OCI-LY7 (cell line): ENCODE measurements at regions not wholly inside any gene's neighbourhood (a gene's known extent, or its start where the extent isn't known, plus 50 kb on each side); places are given as distances from the start of the nearest gene placed in this dataset.

ENCODE experiments used
- BruUV-seq: library from RNA; stranded (reverse); fragments of 400-500 nt; replicated peaks from 2 replicates; lab custom pipeline; 2021; lab: Mats Ljungman, UMichigan
- CTCF ChIA-PET: fragments of 300-600 bp; sonication (Branson Sonifier 250); formaldehyde crosslinking; loops from one replicate; lab custom pipeline; 2022; ENCODE audit warnings: antibody characterized with exemption; ENCODE audit not compliant: unreplicated experiment; lab: Charles Lee
- POLR2A ChIA-PET: fragments of 300-600 bp; sonication (Branson Sonifier 250); formaldehyde crosslinking; loops from one replicate; lab custom pipeline; 2022; ENCODE audit warnings: antibody characterized with exemption; lab: Charles Lee
- DNase-seq: peaks from one replicate; pipeline ENCODE4 v3.0.0-alpha.2; 2015; ENCODE audit warnings: low spot score
- H2AFZ ChIP-seq: fragments of 200-600 bp; sonication (generic), shearing (Covaris generic); 2 replicates; pipeline ENCODE4 v1.6.1; 2014; ENCODE audit warnings: mild to moderate bottlenecking, antibody characterized with exemption, low read length, moderate library complexity
- H3K27ac ChIP-seq: fragments of 200-600 bp; sonication (generic); 2 replicates; pipeline ENCODE4 v1.5.1; 2014; ENCODE audit warnings: mixed run types, low read depth, mild to moderate bottlenecking, moderate library complexity, low read length, inconsistent platforms; ENCODE audit not compliant: poor library complexity, severe bottlenecking
- H3K36me3 ChIP-seq: fragments of 200-600 bp; sonication (generic); 2 replicates; pipeline ENCODE4 v1.6.1; 2014; ENCODE audit warnings: mild to moderate bottlenecking, antibody characterized with exemption, low read length, moderate library complexity, mixed read lengths; ENCODE audit not compliant: insufficient read depth
- H3K4me1 ChIP-seq: fragments of 200-600 bp; sonication (generic); 2 replicates; pipeline ENCODE4 v1.5.1; 2014; ENCODE audit warnings: mild to moderate bottlenecking, low read length; ENCODE audit not compliant: insufficient read depth, poor library complexity, severe bottlenecking
- H3K4me2 ChIP-seq: fragments of 200-600 bp; sonication (generic); 2 replicates; pipeline ENCODE4 v1.6.1; 2014; ENCODE audit warnings: mild to moderate bottlenecking, low read length
- H3K4me3 ChIP-seq: fragments of 200-600 bp; sonication (generic); 2 replicates; pipeline ENCODE4 v1.5.1; 2014; ENCODE audit warnings: mild to moderate bottlenecking, low read depth, low read length; ENCODE audit not compliant: poor library complexity, severe bottlenecking
- H3K79me2 ChIP-seq: fragments of 200-600 bp; sonication (generic); 2 replicates; pipeline ENCODE4 v1.6.1; 2016; ENCODE audit warnings: low read depth, mild to moderate bottlenecking, low read length, moderate library complexity, mixed read lengths; ENCODE audit not compliant: insufficient read depth
- H3K9me2 ChIP-seq: fragments of 200-600 bp; sonication (generic); 2 replicates; pipeline ENCODE4 v1.6.1; 2016; ENCODE audit warnings: mild to moderate bottlenecking, low read length, mixed read lengths; ENCODE audit not compliant: insufficient read depth
- H3K9me3 ChIP-seq: fragments of 200-600 bp; sonication (generic); 2 replicates; pipeline ENCODE4 v1.6.1; 2014; ENCODE audit warnings: mild to moderate bottlenecking, mixed run types, low read length, mixed read lengths
- H4K20me1 ChIP-seq: fragments of 200-600 bp; sonication (generic); 2 replicates; pipeline ENCODE4 v1.6.1; 2014; ENCODE audit warnings: mild to moderate bottlenecking, antibody characterized with exemption, low read length, moderate library complexity, mixed read lengths; ENCODE audit not compliant: insufficient read depth
- EZH2phosphoT487 ChIP-seq: fragments of 200-600 bp; sonication (generic); IDR thresholded peaks from 2 replicates; pipeline ENCODE4 v1.6.1; 2018; ENCODE audit warnings: low read depth, borderline replicate concordance, mild to moderate bottlenecking, mixed run types, antibody characterized with exemption, low read length, moderate library complexity, mixed read lengths
- intact Hi-C: fragments of 100-400 bp; cut with micrococcal nuclease; formaldehyde crosslinking; loops from one replicate; pipeline ENCODE4 v1.10.0; 2022; ENCODE audit not compliant: unreplicated experiment
- TF ChIP-seq, protein P1 (sequence below): fragments of 200-600 bp; sonication (generic); conservative IDR thresholded peaks from 2 replicates; pipeline ENCODE4 v1.5.1; 2014; ENCODE audit warnings: mild to moderate bottlenecking, antibody characterized with exemption, low read length, moderate library complexity, mixed read lengths

- H3K9me2 ChIP-seq: no peaks in the 10 kb centered on the region
- BruUV-seq: no TSS peak
- H3K79me2 ChIP-seq: no peaks in the 10 kb centered on the region
- H3K4me2 ChIP-seq: no peak overlapping the region
- H3K27ac ChIP-seq: no peak overlapping the region
- H3K4me3 ChIP-seq: no peak overlapping the region
- H4K20me1 ChIP-seq: no peaks in the 10 kb centered on the region
- intact Hi-C loops: no loop called here
- no peak overlapping the region for H2AFZ ChIP-seq
- POLR2A ChIA-PET: no interaction called here
- TF ChIP-seq, protein P1, sequence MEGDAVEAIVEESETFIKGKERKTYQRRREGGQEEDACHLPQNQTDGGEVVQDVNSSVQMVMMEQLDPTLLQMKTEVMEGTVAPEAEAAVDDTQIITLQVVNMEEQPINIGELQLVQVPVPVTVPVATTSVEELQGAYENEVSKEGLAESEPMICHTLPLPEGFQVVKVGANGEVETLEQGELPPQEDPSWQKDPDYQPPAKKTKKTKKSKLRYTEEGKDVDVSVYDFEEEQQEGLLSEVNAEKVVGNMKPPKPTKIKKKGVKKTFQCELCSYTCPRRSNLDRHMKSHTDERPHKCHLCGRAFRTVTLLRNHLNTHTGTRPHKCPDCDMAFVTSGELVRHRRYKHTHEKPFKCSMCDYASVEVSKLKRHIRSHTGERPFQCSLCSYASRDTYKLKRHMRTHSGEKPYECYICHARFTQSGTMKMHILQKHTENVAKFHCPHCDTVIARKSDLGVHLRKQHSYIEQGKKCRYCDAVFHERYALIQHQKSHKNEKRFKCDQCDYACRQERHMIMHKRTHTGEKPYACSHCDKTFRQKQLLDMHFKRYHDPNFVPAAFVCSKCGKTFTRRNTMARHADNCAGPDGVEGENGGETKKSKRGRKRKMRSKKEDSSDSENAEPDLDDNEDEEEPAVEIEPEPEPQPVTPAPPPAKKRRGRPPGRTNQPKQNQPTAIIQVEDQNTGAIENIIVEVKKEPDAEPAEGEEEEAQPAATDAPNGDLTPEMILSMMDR: no peak
- TF ChIP-seq EZH2phosphoT487: no peak
- CTCF ChIA-PET: no interaction called here
- no peak for DNase-seq
- H3K9me3 ChIP-seq: no peaks in the 10 kb centered on the region
- H3K4me1 ChIP-seq: no peaks in the 10 kb centered on the region
- no peaks in the 10 kb centered on the region for H3K36me3 ChIP-seq
These were observed 266.3 kb upstream of the NSMCE3 start for GRCh38 chr15:29535952-29536351.

- TF ChIP-seq EZH2phosphoT487: no peak
- TF ChIP-seq, protein P1: no peak
- POLR2A ChIA-PET: interaction anchor here (0.6 to 1.0 kb wide), 3 partner anchors 18 to 226 kb away, joined by 3 read pairs; no protein-coding TSS in a partner anchor
- CTCF ChIA-PET: no interaction called here
- H3K4me2 ChIP-seq: no peak overlapping the region
- no peak for DNase-seq
- H3K9me2 ChIP-seq: no peaks in the 10 kb centered on the region
- H4K20me1 ChIP-seq: no peaks in the 10 kb centered on the region
- H3K27ac ChIP-seq: no peak overlapping the region
- BruUV-seq: no TSS peak
- intact Hi-C loops: no loop called here
- no peaks in the 10 kb centered on the region for H3K79me2 ChIP-seq
- H2AFZ ChIP-seq: no peak overlapping the region
- no peaks in the 10 kb centered on the region for H3K4me1 ChIP-seq
- H3K4me3 ChIP-seq: no peak overlapping the region
- H3K36me3 ChIP-seq: no peaks in the 10 kb centered on the region
- no peaks in the 10 kb centered on the region for H3K9me3 ChIP-seq
These were observed 264.8 kb upstream of the NSMCE3 start for GRCh38 chr15:29534378-29534777.

DNA sequence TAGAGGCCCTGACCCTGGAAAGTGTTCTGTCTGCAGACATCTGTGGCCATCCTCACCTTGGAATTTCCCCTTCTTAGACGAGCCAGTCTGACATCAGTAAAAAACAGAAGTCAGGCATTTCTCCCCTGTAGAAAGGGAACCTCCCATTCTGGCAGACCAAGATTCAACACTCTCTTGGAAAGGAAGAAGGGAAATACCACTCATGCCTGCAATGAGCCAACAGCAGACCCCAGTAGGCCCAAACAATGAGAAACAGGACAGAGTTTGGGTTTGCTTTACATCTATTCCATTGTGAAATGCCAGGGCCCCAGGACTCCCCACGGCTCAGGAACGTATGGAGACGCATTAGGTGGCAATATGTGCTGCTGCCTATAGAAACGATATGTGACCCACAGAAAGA lies 264.0 kb upstream of the NSMCE3 start:
- no peaks in the 10 kb centered on the region for H3K4me1 ChIP-seq
- no peaks in the 10 kb centered on the region for H3K79me2 ChIP-seq
- H3K9me3 ChIP-seq: no peaks in the 10 kb centered on the region
- no peak for TF ChIP-seq EZH2phosphoT487
- TF ChIP-seq, protein P1: no peak
- DNase-seq: no peak
- H3K27ac ChIP-seq: no peak overlapping the region
- intact Hi-C loops: no loop called here
- no peak overlapping the region for H3K4me2 ChIP-seq
- POLR2A ChIA-PET: interaction anchor here (0.6 to 1.0 kb wide), 3 partner anchors 18 to 225 kb away, joined by 3 read pairs; no protein-coding TSS in a partner anchor
- no peaks in the 10 kb centered on the region for H4K20me1 ChIP-seq
- CTCF ChIA-PET: no interaction called here
- H3K9me2 ChIP-seq: no peaks in the 10 kb centered on the region
- no peak overlapping the region for H2AFZ ChIP-seq
- BruUV-seq: no TSS peak
- H3K36me3 ChIP-seq: no peaks in the 10 kb centered on the region
- no peak overlapping the region for H3K4me3 ChIP-seq
